HG02884 (cell line): ENCODE measurements at regions not wholly inside any gene's neighbourhood (a gene's known extent, or its start where the extent isn't known, plus 50 kb on each side); places are given as distances from the start of the nearest gene placed in this dataset.
A peak's percentile ranks its signal among the peaks of the same experiment; 100 is the strongest.

Source experiments
- ATAC-seq: cut with Tn5 transposase; IDR thresholded peaks from one replicate; pipeline ENCODE4 v1.9.1; 2021; ENCODE audit warnings: mild to moderate bottlenecking, moderate library complexity; ENCODE audit not compliant: unreplicated experiment

DNA sequence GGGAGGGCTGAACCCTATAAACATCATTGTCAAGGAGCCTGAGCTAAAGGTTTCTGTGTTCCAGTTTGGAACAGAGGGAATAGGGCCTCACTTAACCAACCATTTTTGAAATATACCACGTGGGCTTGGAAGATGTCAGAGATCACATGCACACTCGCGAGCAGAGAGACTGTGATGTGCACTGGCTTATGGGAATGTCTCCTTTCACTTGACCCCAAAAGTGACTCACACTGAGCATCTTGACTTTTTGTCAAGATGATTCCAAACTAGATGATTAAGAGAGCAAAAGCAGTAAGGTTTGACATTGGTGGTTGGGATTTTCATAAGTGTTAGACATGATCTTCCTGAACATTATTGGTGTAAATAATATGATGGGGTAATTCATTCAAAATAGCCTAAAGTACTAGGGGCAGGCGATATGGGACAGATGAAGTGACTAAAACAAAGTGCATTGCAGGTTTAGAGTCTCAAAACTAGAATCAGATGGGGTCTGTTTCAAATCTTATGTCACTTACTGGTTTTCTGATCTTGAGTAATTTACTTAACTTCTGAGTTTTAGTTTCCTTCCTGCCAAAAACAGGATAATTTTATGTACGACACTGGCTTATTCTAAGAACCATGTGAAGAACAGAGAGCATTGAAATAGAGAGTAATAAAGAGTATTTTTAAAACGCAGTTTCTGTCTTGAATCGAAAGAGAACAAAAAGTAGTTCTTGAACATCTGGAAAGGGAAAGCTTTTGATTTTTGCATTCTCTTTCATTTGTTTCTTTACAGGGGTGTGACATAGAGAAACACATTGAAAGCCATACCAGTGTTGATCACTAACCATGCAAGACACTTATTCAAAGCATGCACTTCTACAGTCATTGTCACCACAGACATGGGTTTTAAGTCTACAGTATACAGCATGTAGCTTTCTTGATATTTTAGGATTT lies 383.0 kb downstream of the DIRAS2 start:
- no peak for ATAC-seq

DNA sequence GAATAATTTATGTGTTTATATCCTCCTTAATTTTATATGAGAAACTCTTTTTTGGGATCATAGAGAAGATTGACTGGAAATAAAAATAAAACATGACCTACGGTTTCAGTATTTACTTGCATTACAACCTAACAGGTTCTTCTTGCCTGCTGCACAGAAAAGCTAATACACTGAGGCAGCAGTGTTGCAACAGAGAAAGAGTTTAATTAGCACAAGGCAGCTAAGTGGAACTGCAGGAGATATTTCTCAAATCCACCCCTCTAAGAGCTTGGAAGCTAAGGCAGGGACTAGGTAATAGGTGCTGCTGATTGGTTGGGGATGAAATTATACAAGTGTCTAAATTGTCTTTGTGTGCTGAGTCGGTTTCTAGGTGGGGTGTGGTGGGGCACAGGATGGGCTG lies 380.9 kb downstream of the DIRAS2 start:
- ATAC-seq: no peak

GRCh38 chr9:90268613-90269012 lies 374.0 kb downstream of the DIRAS2 start:
- ATAC-seq: no peak

DNA sequence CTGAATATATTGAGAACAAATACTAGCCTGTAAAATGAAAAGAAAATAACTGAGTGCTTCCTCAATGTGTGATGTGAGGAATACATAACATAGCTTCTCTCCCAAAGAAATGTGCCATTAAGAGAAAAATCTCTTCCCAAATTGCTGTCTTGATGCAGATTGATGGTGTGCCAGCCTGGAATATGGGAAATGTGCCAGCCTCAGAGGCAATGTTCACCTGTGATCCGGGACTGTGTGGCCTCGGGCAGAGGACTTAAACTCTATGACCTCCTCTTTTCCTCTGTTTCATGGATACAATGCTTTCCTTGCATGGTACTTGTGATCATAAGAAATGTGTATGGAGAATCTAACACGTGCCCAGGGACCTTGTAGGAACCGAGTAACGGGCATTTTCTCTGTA lies 370.9 kb downstream of the DIRAS2 start:
- no peak for ATAC-seq

DNA sequence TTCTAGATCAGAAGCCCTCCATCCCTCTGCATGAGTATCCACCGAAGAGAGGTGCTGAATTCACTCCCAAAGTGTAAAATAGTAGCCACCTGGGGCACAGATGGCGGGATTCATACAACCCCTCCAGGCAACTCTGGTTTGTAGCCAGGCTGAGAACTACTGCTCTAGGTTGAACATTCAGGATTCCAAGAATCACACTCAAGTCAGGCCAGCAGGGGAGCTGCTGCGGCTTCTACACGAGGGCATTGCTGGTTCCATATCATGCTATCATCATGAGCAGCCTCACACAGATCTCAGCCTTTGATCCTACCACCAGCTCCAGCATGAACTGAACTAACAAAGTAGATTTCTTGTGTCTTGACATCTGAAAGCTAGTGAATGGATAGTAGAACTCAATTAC lies 367.9 kb downstream of the DIRAS2 start:
- no peak for ATAC-seq

GRCh38 chr9:90285946-90286345 lies 356.7 kb downstream of the DIRAS2 start:
- no peak for ATAC-seq

DNA sequence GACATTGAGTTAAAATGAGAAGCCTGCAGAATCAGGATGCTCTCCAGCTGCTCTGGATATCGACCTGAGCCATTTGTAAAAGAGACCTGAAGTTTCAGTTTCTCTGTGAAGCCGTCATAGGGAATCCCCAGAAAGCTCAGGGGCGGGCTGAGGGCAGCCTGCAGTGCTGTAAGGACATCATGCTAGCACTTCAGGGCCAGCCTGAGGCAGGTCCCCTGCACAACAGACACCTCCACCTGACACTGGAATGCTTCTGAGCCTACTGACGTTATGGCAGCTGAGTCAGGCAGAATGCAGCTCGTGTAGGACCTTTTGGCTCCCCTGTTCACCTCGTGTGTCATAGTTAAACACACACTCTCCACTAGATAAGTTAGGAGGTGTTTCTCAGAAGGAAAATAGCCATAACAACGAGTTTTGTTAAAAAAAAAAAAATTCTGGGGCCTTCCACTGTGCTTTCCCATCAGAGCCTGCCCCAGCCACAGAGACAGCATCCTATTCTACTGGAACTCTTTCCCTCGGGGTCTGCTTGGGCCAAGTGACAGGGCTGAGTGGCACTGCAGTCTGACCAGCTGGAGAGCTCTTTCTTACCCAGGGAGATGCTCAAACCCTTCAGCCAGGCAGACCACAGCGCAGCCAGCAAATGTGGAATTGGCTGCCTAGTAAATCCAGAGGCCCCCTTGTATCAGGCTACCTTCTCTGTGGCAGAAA lies 354.9 kb downstream of the DIRAS2 start:
- ATAC-seq: peak; percentile 97

DNA sequence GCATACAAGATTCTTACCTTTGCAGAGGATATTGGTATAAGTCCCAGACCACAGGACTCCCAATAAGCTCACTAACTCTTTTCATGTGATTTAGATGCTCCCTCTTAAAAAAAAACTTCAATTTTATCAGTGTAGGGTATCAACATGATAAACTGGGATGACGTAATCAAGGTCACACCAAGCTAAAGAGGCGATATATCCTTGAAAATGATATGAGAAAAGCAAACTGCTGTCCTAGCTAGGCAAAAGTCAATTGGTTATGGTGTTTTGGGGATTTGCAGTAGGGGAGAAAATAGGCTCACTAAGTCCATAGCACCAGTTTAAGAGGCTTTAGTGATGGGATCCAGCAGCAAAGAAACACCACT lies 354.4 kb downstream of the DIRAS2 start:
- ATAC-seq: no peak

- no peak for ATAC-seq
Observed at GRCh38 chr9:90290716-90291485, 351.7 kb downstream of the DIRAS2 start.

DNA sequence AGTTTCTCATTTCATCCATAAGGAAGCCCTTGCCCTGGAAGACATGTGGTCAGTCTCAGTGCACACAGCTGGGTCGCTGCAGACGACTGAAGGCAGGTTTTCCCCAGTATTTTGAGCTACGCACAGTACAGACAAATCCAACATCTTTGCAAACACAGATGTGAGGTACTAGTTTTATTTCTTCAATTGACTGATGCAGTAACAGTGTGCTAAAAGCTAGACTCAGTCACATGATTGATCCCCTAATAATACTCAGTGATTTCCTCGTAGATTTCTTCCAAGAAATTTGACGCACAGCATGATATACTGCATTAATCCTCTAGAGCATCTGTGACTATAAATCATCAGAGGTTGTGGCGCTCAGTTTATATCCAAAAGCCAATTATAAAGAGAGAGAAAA lies 346.1 kb downstream of the DIRAS2 start:
- no peak for ATAC-seq

DNA sequence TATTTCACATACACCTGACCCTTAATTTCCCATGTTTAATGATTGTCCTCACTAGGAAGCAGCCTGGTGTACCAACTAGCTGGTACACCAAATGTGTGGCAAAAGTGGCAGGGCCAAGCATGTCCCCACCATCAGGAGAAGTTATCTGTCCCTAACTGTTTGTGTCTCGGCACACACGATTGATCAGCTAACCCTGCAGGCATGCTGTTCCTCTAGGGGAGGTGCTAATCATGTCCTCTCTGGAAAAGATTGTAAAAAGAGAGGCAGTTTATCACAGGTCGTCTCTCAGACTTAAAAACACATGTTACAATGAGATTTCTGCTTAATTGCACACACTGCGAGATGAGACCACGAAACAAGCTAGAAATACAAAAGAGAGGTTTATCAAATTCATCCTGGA lies 342.7 kb downstream of the DIRAS2 start:
- no peak for ATAC-seq

GRCh38 chr9:90300611-90301276 lies 341.9 kb downstream of the DIRAS2 start:
- no peak for ATAC-seq

- no peak for ATAC-seq
Observed at GRCh38 chr9:90301277-90301653, 341.4 kb downstream of the DIRAS2 start.

GRCh38 chr9:90303655-90304054 lies 339.0 kb downstream of the DIRAS2 start:
- ATAC-seq: no peak

- ATAC-seq: no peak
Observed at GRCh38 chr9:90306158-90306557, 336.5 kb downstream of the DIRAS2 start.

- ATAC-seq: no peak
Observed at GRCh38 chr9:90307167-90307833, 335.3 kb downstream of the DIRAS2 start.

- no peak for ATAC-seq
Observed at GRCh38 chr9:90307891-90308290, 334.7 kb downstream of the DIRAS2 start.

- ATAC-seq: no peak
Observed at GRCh38 chr9:90308691-90309090, 333.9 kb downstream of the DIRAS2 start.

- no peak for ATAC-seq
Observed at GRCh38 chr9:90309809-90310520, 332.7 kb downstream of the DIRAS2 start.

DNA sequence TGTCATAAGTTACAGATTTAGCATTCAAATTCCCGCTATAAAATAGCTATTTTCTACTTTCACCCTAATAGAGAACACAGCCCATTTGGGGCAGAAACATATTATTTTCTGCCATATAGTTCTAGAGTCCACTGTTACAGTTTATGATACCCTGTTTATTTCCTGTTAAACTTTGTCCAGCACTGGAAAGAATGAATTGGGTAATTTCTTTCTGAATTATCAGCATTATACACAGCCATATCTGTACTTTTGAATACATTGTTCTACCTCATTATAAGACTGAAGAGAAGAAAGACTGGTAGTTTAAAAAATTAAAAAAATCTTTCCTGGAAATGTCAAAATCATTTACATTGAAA lies 332.1 kb downstream of the DIRAS2 start:
- ATAC-seq: no peak
